Loucy (cell line): ENCODE measurements at regions not wholly inside any gene's neighbourhood (a gene's known extent, or its start where the extent isn't known, plus 50 kb on each side); places are given as distances from the start of the nearest gene placed in this dataset.

ENCODE experiments used
- H2AFZ ChIP-seq: fragments of 200-600 bp; sonication (generic); 2 replicates; pipeline ENCODE4 v1.6.0; 2016; ENCODE audit warnings: antibody characterized with exemption, mild to moderate bottlenecking, low read length, moderate library complexity
- H3F3A ChIP-seq: fragments of 200-600 bp; 2 replicates; pipeline ENCODE4 v1.6.0; 2016; ENCODE audit warnings: antibody characterized with exemption, low read depth, mild to moderate bottlenecking
- H3K27me3 ChIP-seq: fragments of 200-600 bp; sonication (generic); 2 replicates; pipeline ENCODE4 v1.6.1; 2014; ENCODE audit warnings: low read length, mild to moderate bottlenecking; ENCODE audit not compliant: insufficient read depth, poor library complexity, severe bottlenecking
- H3K36me3 ChIP-seq: fragments of 200-600 bp; sonication (generic); 2 replicates; pipeline ENCODE4 v1.6.1; 2016; ENCODE audit warnings: low read length; ENCODE audit not compliant: insufficient read depth
- H3K4me1 ChIP-seq: fragments of 200-600 bp; sonication (generic); 2 replicates; pipeline ENCODE4 v1.5.1; 2014; ENCODE audit warnings: low read length, mild to moderate bottlenecking; ENCODE audit not compliant: insufficient read depth, poor library complexity, severe bottlenecking
- H3K4me2 ChIP-seq: fragments of 200-600 bp; sonication (generic); 2 replicates; pipeline ENCODE4 v1.6.0; 2014; ENCODE audit warnings: antibody characterized with exemption, low read length, low read depth, mild to moderate bottlenecking; ENCODE audit not compliant: poor library complexity, severe bottlenecking
- H3K4me3 ChIP-seq: fragments of 200-600 bp; sonication (generic); 2 replicates; pipeline ENCODE4 v1.5.1; 2014; ENCODE audit warnings: low read length, mild to moderate bottlenecking, mixed read lengths; ENCODE audit not compliant: poor library complexity, severe bottlenecking
- H3K79me2 ChIP-seq: fragments of 200-600 bp; sonication (generic); 2 replicates; pipeline ENCODE4 v1.6.1; 2014; ENCODE audit warnings: low read length; ENCODE audit not compliant: insufficient read depth
- H3K9ac ChIP-seq: fragments of 200-600 bp; sonication (generic); 2 replicates; pipeline ENCODE4 v1.6.0; 2014; ENCODE audit warnings: mild to moderate bottlenecking, low read depth, low read length, moderate library complexity; ENCODE audit not compliant: poor library complexity, severe bottlenecking
- H3K9me2 ChIP-seq: fragments of 200-600 bp; sonication (generic); replicated peaks from 2 replicates; pipeline ENCODE4 v1.6.1; 2016; ENCODE audit warnings: low read depth, low read length, mixed read lengths
- H3K9me3 ChIP-seq: fragments of 200-600 bp; sonication (generic); 2 replicates; pipeline ENCODE4 v1.6.1; 2014; ENCODE audit warnings: mild to moderate bottlenecking, antibody characterized with exemption, low read length, low read depth; ENCODE audit not compliant: insufficient read depth
- H4K20me1 ChIP-seq: fragments of 200-600 bp; sonication (generic); 2 replicates; pipeline ENCODE4 v1.6.0; 2014; ENCODE audit warnings: antibody characterized with exemption, low read length, mild to moderate bottlenecking; ENCODE audit not compliant: insufficient read depth, poor library complexity, severe bottlenecking
- EZH2phosphoT487 ChIP-seq: fragments of 200-600 bp; IDR thresholded peaks from 2 replicates; pipeline ENCODE4 v1.6.1; 2018; ENCODE audit warnings: antibody characterized with exemption, mild to moderate bottlenecking, moderate library complexity, borderline replicate concordance
- TF ChIP-seq, protein P1 (sequence below): fragments of 200-600 bp; sonication (generic); conservative IDR thresholded peaks from 2 replicates; pipeline ENCODE4 v1.5.1; 2014; ENCODE audit warnings: mild to moderate bottlenecking, antibody characterized with exemption, low read length

- H3F3A ChIP-seq, result no peaks in the 10 kb centered on the region
- H3K79me2 ChIP-seq, result no peaks in the 10 kb centered on the region
- no peaks in the 10 kb centered on the region for H3K36me3 ChIP-seq
- H4K20me1 ChIP-seq, result no peaks in the 10 kb centered on the region
- H3K4me3 ChIP-seq, result no peak overlapping the region
- H3K4me1 ChIP-seq, result no peaks in the 10 kb centered on the region
- H3K9me3 ChIP-seq, result no peaks in the 10 kb centered on the region
- peaks cover 4% of the 10 kb centered on the region for H3K27me3 ChIP-seq
- H3K9ac ChIP-seq, result no peak overlapping the region
- no peak overlapping the region for H2AFZ ChIP-seq
- H3K9me2 ChIP-seq, result no peaks in the 10 kb centered on the region
- no peak for TF ChIP-seq EZH2phosphoT487
- TF ChIP-seq, protein P1, sequence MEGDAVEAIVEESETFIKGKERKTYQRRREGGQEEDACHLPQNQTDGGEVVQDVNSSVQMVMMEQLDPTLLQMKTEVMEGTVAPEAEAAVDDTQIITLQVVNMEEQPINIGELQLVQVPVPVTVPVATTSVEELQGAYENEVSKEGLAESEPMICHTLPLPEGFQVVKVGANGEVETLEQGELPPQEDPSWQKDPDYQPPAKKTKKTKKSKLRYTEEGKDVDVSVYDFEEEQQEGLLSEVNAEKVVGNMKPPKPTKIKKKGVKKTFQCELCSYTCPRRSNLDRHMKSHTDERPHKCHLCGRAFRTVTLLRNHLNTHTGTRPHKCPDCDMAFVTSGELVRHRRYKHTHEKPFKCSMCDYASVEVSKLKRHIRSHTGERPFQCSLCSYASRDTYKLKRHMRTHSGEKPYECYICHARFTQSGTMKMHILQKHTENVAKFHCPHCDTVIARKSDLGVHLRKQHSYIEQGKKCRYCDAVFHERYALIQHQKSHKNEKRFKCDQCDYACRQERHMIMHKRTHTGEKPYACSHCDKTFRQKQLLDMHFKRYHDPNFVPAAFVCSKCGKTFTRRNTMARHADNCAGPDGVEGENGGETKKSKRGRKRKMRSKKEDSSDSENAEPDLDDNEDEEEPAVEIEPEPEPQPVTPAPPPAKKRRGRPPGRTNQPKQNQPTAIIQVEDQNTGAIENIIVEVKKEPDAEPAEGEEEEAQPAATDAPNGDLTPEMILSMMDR, result no peak
- H3K4me2 ChIP-seq, result no peak overlapping the region
Observed at GRCh38 chr12:47012552-47012951, 66.9 kb upstream of the PCED1B start.

GRCh38 chr12:47014474-47014873, 64.9 kb upstream of the PCED1B start:
- no peak overlapping the region for H2AFZ ChIP-seq
- H3K4me2 ChIP-seq, result no peak overlapping the region
- no peaks in the 10 kb centered on the region for H3K9me2 ChIP-seq
- H3K4me3 ChIP-seq, result no peak overlapping the region
- no peaks in the 10 kb centered on the region for H3K4me1 ChIP-seq
- no peaks in the 10 kb centered on the region for H3K36me3 ChIP-seq
- no peak for TF ChIP-seq EZH2phosphoT487
- TF ChIP-seq, protein P1, result no peak
- no peaks in the 10 kb centered on the region for H3K79me2 ChIP-seq
- H3K9ac ChIP-seq, result no peak overlapping the region
- H4K20me1 ChIP-seq, result no peaks in the 10 kb centered on the region
- H3K9me3 ChIP-seq, result no peaks in the 10 kb centered on the region
- peaks cover 10% of the 10 kb centered on the region for H3K27me3 ChIP-seq
- H3F3A ChIP-seq, result no peaks in the 10 kb centered on the region

DNA sequence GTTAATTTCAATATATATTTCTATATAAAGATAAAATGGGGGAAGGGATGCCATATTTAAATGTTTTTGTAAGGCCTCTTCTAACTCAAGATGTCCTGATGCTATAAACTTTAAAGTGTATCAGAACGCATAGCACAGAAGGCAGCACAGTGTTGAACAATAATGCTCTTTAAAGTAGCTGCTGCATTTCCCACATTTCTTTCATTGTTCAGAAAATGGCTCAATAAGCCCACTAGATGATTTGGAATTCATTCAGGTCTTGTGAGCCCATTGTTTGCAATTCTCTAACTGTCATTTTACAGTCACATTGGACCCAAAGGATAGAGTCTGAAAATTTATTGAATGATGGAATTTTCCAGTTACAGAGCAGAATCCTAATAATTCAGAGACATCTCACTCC, 64.0 kb upstream of the PCED1B start:
- Histone ChIP-seq H4K20me1 (no peaks in the 10 kb centered on the region), H3K36me3 (no peaks in the 10 kb centered on the region), H3F3A (no peaks in the 10 kb centered on the region), H3K9ac (no peak overlapping the region), H3K4me3 (no peak overlapping the region), H3K79me2 (no peaks in the 10 kb centered on the region), H3K9me2 (no peaks in the 10 kb centered on the region), H3K4me2 (no peak overlapping the region), H2AFZ (no peak overlapping the region), H3K9me3 (no peaks in the 10 kb centered on the region), H3K4me1 (no peaks in the 10 kb centered on the region), H3K27me3 (peaks cover 10% of the 10 kb centered on the region)
- TF ChIP-seq, protein P1, result no peak
- TF ChIP-seq EZH2phosphoT487, result no peak
